ENCODE measurements at regions not wholly inside any gene's neighbourhood (a gene's known extent, or its start where the extent isn't known, plus 50 kb on each side); places are given as distances from the start of the nearest gene placed in this dataset.

DNA sequence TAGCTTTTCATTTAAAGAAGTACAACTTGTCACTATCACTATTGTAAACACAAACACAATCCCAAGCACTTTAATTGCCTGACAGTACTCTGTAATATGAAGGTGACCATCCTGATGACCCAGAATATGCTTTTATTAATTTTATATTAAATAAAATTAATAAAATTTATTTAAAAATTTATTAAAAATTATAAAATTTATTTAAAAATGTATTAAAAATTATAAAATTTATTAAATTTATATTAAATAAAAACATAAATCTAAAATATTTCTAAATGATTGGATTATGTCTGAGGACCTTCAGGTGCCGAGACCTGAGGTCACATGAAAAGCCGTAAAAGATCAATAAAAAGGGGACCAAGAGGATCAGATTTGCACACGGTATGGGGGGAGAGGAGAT lies 229.8 kb upstream of the KIRREL3 start:
- no peaks in the 10 kb centered on the region for H3K9me3 ChIP-seq
- no peak for ATAC-seq
- ChIA-PET POLR2A (no interaction called here), CTCF (no interaction called here)
- H3K4me1 ChIP-seq, result no peaks in the 10 kb centered on the region
- DNase-seq (ENCODE audit: low read depth in 1 of 2, low spot score in 1 of 2), result no peak
- H3K4me2 ChIP-seq, result no peak overlapping the region
- TF ChIP-seq NFE2L2 (conservative IDR thresholded peaks at IDR 0.05; ENCODE audit: low read length) (no peak), SREBF2 (IDR thresholded peaks at IDR 0.05) (no peak), FOSB (CRISPR knock-in tag; IDR thresholded peaks at IDR 0.05) (no peak), NR3C1 (IDR thresholded peaks at IDR 0.05) (no peak), ZNF302 (CRISPR knock-in tag; IDR thresholded peaks at IDR 0.05) (no peak), HDAC2 (IDR thresholded peaks at IDR 0.05) (no peak), RNF2 (IDR thresholded peaks at IDR 0.05; ENCODE audit: borderline replicate concordance, low read depth) (no peak), CBX8 (IDR thresholded peaks at IDR 0.05) (no peak), POLR2A (IDR thresholded peaks at IDR 0.05; ENCODE audit: low read length) (no peak), CBX2 (IDR thresholded peaks at IDR 0.05; ENCODE audit: borderline replicate concordance, low read depth) (no peak), HOXB13 (CRISPR knock-in tag; IDR thresholded peaks at IDR 0.05; ENCODE audit: low read depth) (no peak), EHMT2 (IDR thresholded peaks at IDR 0.05; ENCODE audit: low read depth) (no peak), POLR2AphosphoS2 (conservative IDR thresholded peaks at IDR 0.05; ENCODE audit: low read length) (no peak), KDM5A (IDR thresholded peaks at IDR 0.05) (no peak)
- TF ChIP-seq, protein P1, sequence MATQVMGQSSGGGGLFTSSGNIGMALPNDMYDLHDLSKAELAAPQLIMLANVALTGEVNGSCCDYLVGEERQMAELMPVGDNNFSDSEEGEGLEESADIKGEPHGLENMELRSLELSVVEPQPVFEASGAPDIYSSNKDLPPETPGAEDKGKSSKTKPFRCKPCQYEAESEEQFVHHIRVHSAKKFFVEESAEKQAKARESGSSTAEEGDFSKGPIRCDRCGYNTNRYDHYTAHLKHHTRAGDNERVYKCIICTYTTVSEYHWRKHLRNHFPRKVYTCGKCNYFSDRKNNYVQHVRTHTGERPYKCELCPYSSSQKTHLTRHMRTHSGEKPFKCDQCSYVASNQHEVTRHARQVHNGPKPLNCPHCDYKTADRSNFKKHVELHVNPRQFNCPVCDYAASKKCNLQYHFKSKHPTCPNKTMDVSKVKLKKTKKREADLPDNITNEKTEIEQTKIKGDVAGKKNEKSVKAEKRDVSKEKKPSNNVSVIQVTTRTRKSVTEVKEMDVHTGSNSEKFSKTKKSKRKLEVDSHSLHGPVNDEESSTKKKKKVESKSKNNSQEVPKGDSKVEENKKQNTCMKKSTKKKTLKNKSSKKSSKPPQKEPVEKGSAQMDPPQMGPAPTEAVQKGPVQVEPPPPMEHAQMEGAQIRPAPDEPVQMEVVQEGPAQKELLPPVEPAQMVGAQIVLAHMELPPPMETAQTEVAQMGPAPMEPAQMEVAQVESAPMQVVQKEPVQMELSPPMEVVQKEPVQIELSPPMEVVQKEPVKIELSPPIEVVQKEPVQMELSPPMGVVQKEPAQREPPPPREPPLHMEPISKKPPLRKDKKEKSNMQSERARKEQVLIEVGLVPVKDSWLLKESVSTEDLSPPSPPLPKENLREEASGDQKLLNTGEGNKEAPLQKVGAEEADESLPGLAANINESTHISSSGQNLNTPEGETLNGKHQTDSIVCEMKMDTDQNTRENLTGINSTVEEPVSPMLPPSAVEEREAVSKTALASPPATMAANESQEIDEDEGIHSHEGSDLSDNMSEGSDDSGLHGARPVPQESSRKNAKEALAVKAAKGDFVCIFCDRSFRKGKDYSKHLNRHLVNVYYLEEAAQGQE (IDR thresholded peaks at IDR 0.05), result no peak
- 11% methylated on average over 3 of the region's 3 CpGs for WGBS (ENCODE audit: missing lambda C conversion rate)
- H3K4me3 ChIP-seq, result no peak overlapping the region
- no peak overlapping the region for H3K27ac ChIP-seq
- FAIRE-seq, result no peak

DNA sequence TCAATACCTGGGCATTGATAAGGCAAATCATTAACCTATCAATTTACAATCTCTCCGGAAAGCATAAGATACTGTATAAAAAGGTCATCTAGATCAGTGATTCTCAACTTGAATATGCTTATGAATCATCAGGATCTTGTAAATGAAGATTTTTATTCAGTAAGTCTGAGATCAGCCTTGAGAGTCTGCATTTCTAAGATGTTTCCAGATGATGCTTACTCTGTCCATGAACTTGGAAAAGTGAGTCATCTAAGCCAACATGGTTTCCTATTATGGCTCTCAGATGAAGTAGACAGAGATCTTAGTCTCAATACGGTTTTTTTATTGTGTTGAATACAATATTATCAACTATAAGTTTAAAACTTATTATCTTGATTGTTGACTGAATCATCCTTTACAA lies 226.4 kb upstream of the KIRREL3 start:
- Histone ChIP-seq H3K4me3 (no peak overlapping the region), H3K27ac (no peak overlapping the region), H3K4me2 (no peak overlapping the region), H3K9me3 (no peaks in the 10 kb centered on the region), H3K4me1 (no peaks in the 10 kb centered on the region)
- DNase-seq (ENCODE audit: low read depth in 1 of 2, low spot score in 1 of 2), result no peak
- WGBS (ENCODE audit: missing lambda C conversion rate), result 14% methylated on average over 2 of the region's 2 CpGs
- no peak for FAIRE-seq
- ChIA-PET POLR2A (no interaction called here), CTCF (no interaction called here)
- ATAC-seq, result no peak
- no peak for TF ChIP-seq NPAS2 (CRISPR knock-in tag; IDR thresholded peaks at IDR 0.05; ENCODE audit: borderline replicate concordance)

DNA sequence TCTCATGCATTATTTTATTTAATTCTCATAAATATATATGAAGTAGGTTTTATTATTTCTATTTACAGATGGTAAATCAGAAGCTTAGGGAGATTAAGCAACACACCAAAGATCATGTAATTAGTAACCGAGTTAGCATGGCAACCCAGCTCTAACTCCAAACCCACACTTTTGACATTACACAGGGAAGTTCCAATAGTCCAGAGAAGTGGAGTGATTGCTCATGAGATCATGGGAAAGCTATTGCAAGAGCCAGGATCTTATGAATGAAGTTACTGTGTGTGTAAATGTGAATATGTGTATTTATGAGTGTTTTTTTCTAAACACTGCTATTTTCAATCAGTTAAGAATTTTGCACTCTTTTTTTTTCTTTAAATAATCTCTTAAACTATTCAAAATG lies 225.8 kb upstream of the KIRREL3 start:
- POLR2A ChIA-PET, result no interaction called here
- 0% methylated on average over 1 of the region's 1 CpG for WGBS (ENCODE audit: missing lambda C conversion rate)
- ATAC-seq (no peak), DNase-seq (ENCODE audit: low read depth in 1 of 2, low spot score in 1 of 2) (no peak), FAIRE-seq (no peak)
- no peak for TF ChIP-seq PHF8 (IDR thresholded peaks at IDR 0.05; ENCODE audit: borderline replicate concordance, low read depth)
- no peak for TF ChIP-seq JUNB (IDR thresholded peaks at IDR 0.05)
- TF ChIP-seq KDM5A (IDR thresholded peaks at IDR 0.05), result no peak
- no peak for TF ChIP-seq RCOR1 (IDR thresholded peaks at IDR 0.05; ENCODE audit: low read depth, low read length)
- TF ChIP-seq FOSB (CRISPR knock-in tag; IDR thresholded peaks at IDR 0.05), result no peak
- TF ChIP-seq NPAS2 (CRISPR knock-in tag; IDR thresholded peaks at IDR 0.05; ENCODE audit: borderline replicate concordance), result no peak
- CTCF ChIA-PET, result no interaction called here
- H3K27ac ChIP-seq, result no peak overlapping the region
- H3K4me2 ChIP-seq, result no peak overlapping the region
- H3K4me1 ChIP-seq, result no peaks in the 10 kb centered on the region
- no peaks in the 10 kb centered on the region for H3K9me3 ChIP-seq
- no peak overlapping the region for H3K4me3 ChIP-seq

DNA sequence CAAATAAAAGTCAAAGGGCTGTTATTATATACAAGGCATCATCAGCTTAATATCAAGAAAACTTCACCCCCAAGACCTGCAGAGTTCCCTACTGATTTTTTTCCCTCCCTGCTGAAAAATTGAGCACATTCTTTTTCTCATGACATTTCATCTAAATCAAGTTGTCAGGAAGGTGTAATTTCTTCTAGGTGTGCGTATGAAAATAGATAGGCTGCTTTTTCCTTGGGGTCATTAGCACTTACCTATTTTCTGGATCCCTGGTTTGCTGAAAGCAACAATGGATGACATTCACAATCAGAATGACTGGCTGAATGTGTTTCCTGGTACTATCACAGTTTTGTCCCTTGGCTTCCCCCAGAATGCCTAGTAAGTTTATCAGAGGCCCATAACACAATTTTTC lies 225.0 kb upstream of the KIRREL3 start:
- 28% methylated on average over 1 of the region's 1 CpG for WGBS (ENCODE audit: missing lambda C conversion rate)
- H3K27ac ChIP-seq, result no peak overlapping the region
- ATAC-seq (no peak), DNase-seq (ENCODE audit: low read depth in 1 of 2, low spot score in 1 of 2) (no peak), FAIRE-seq (no peak)
- H3K9me3 ChIP-seq, result no peaks in the 10 kb centered on the region
- TF ChIP-seq CHD2 (IDR thresholded peaks at IDR 0.05; ENCODE audit: low read length, partially characterized antibody) (no peak), HDAC2 (IDR thresholded peaks at IDR 0.05) (no peak), ESRRA (IDR thresholded peaks at IDR 0.05; ENCODE audit: borderline replicate concordance, low read length) (no peak), RFX5 (IDR thresholded peaks at IDR 0.05) (no peak), TP53 (CRISPR knock-in tag; IDR thresholded peaks at IDR 0.05) (no peak), CBX8 (IDR thresholded peaks at IDR 0.05) (no peak), ZSCAN20 (CRISPR knock-in tag; IDR thresholded peaks at IDR 0.05) (no peak)
- TF ChIP-seq, protein P2, sequence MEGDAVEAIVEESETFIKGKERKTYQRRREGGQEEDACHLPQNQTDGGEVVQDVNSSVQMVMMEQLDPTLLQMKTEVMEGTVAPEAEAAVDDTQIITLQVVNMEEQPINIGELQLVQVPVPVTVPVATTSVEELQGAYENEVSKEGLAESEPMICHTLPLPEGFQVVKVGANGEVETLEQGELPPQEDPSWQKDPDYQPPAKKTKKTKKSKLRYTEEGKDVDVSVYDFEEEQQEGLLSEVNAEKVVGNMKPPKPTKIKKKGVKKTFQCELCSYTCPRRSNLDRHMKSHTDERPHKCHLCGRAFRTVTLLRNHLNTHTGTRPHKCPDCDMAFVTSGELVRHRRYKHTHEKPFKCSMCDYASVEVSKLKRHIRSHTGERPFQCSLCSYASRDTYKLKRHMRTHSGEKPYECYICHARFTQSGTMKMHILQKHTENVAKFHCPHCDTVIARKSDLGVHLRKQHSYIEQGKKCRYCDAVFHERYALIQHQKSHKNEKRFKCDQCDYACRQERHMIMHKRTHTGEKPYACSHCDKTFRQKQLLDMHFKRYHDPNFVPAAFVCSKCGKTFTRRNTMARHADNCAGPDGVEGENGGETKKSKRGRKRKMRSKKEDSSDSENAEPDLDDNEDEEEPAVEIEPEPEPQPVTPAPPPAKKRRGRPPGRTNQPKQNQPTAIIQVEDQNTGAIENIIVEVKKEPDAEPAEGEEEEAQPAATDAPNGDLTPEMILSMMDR (IDR thresholded peaks at IDR 0.05), result no peak
- TF ChIP-seq, protein P3, sequence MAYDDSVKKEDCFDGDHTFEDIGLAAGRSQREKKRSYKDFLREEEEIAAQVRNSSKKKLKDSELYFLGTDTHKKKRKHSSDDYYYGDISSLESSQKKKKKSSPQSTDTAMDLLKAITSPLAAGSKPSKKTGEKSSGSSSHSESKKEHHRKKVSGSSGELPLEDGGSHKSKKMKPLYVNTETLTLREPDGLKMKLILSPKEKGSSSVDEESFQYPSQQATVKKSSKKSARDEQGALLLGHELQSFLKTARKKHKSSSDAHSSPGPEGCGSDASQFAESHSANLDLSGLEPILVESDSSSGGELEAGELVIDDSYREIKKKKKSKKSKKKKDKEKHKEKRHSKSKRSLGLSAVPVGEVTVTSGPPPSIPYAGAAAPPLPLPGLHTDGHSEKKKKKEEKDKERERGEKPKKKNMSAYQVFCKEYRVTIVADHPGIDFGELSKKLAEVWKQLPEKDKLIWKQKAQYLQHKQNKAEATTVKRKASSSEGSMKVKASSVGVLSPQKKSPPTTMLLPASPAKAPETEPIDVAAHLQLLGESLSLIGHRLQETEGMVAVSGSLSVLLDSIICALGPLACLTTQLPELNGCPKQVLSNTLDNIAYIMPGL (CRISPR knock-in tag; IDR thresholded peaks at IDR 0.05; ENCODE audit: borderline replicate concordance), result no peak
- ChIA-PET POLR2A (no interaction called here), CTCF (no interaction called here)
- no peak overlapping the region for H3K4me3 ChIP-seq
- H3K4me1 ChIP-seq, result no peaks in the 10 kb centered on the region
- no peak overlapping the region for H3K4me2 ChIP-seq
